ENCODE measurements at regions not wholly inside any gene's neighbourhood (a gene's known extent, or its start where the extent isn't known, plus 50 kb on each side); places are given as distances from the start of the nearest gene placed in this dataset.

GRCh38 chr9:82745919-82746318 lies 317.0 kb downstream of the RASEF start:
- TF ChIP-seq CTCF (IDR thresholded peaks at IDR 0.05 in 2 of 3, conservative IDR thresholded peaks at IDR 0.05 in 1 of 3; ENCODE audit: borderline replicate concordance in 1 of 3, insufficient read depth in 1 of 3, low read depth in 2 of 3, low read length in 2 of 3) (no peak), EGR1 (IDR thresholded peaks at IDR 0.05; ENCODE audit: low read depth) (no peak)
